Tibial nerve (tissue), 4 donors: ENCODE measurements at regions not wholly inside any gene's neighbourhood (a gene's known extent, or its start where the extent isn't known, plus 50 kb on each side); places are given as distances from the start of the nearest gene placed in this dataset.

Source experiments
- DNase-seq, 2 donors: peaks; one replicate each; pipeline ENCODE4 v3.0.0-alpha.2; 2019; ENCODE audit warnings: low spot score in 2 of 2
- H3K27ac ChIP-seq, 4 donors: fragments of 200-600 bp; sonication (generic) in 3 of 4; one replicate each; pipeline ENCODE4 v1.5.1; 2017 to 2019; ENCODE audit warnings: mild to moderate bottlenecking in 1 of 4
- H3K27me3 ChIP-seq, 2 donors: fragments of 200-600 bp; sonication (generic) in 1 of 2; one replicate each; pipeline versions ENCODE4 v1.5.1 to v1.6.0; 2017 to 2019
- H3K36me3 ChIP-seq, 3 donors: fragments of 200-600 bp; sonication (generic); one replicate each; pipeline ENCODE4 v1.5.1; 2018 to 2019
- H3K4me1 ChIP-seq, 4 donors: fragments of 200-600 bp; sonication (generic) in 3 of 4; one replicate each; pipeline ENCODE4 v1.5.1; 2017 to 2019
- H3K4me3 ChIP-seq, 4 donors: fragments of 200-600 bp; sonication (generic) in 3 of 4; one replicate each; pipeline ENCODE4 v1.5.1; 2017 to 2019; ENCODE audit warnings: mild to moderate bottlenecking in 1 of 4, moderate library complexity in 1 of 4
- H3K9me3 ChIP-seq, 4 donors: fragments of 200-600 bp; sonication (generic) in 3 of 4; one replicate each; pipeline ENCODE4 v1.5.1; 2017 to 2019
- CTCF ChIP-seq, 5 experiments: fragments of 200-600 bp in 3 of 5; fragments of 450-650 bp in 2 of 5; sonication (generic) in 3 of 5; IDR thresholded peaks; one replicate each; pipeline ENCODE4 v1.5.1; 2016 to 2019; ENCODE audit warnings: antibody characterized with exemption in 5 of 5, mild to moderate bottlenecking in 3 of 5, moderate library complexity in 2 of 5
- EP300 ChIP-seq, 2 donors: sonication (generic); formaldehyde crosslinking; IDR thresholded peaks; one replicate each; pipeline ENCODE4 v1.6.1; 2017; ENCODE audit warnings: antibody characterized with exemption in 2 of 2, mild to moderate bottlenecking in 1 of 2
- POLR2A ChIP-seq, 2 donors: fragments of 450-650 bp; IDR thresholded peaks; one replicate each; pipeline ENCODE4 v1.6.1; 2017; ENCODE audit warnings: antibody characterized with exemption in 2 of 2, mild to moderate bottlenecking in 2 of 2, moderate library complexity in 2 of 2
- WGBS, 2 donors: methylation state at CpG; one replicate each; pipeline ENCODE4 v1.1.5; 2018; 5-methylcytosine and 5-hydroxymethylcytosine counted together

- Histone ChIP-seq H3K9me3 (peaks cover 0 to 4% (median 0%) of the 10 kb centered on the region in 4 donors), H3K36me3 (no peaks in the 10 kb centered on the region), H3K4me3 (no peak overlapping the region), H3K27ac (no peak overlapping the region), H3K27me3 (no peaks in the 10 kb centered on the region), H3K4me1 (no peaks in the 10 kb centered on the region)
- 79 to 91% methylated on average over 5 of the region's 5 CpGs for WGBS, 2 donors
- no peak for TF ChIP-seq CTCF (IDR thresholded peaks at IDR 0.05)
- TF ChIP-seq EP300 (IDR thresholded peaks at IDR 0.05), result no peak
- no peak for TF ChIP-seq POLR2A (IDR thresholded peaks at IDR 0.05)
- DNase-seq, result no peak
Measured at GRCh38 chr3:1979961-1980615, 118.6 kb upstream of the CNTN4 start.

- no peaks in the 10 kb centered on the region for H3K4me1 ChIP-seq
- no peaks in the 10 kb centered on the region for H3K36me3 ChIP-seq
- H3K9me3 ChIP-seq, result no peaks in the 10 kb centered on the region
- TF ChIP-seq CTCF (IDR thresholded peaks at IDR 0.05), result peak in 1 of 5 experiments; percentile 3
- TF ChIP-seq EP300 (IDR thresholded peaks at IDR 0.05), result no peak
- 50 to 53% methylated on average over 3 of the region's 3 CpGs for WGBS, 2 donors
- no peak overlapping the region for H3K27ac ChIP-seq
- H3K4me3 ChIP-seq, result no peak overlapping the region
- DNase-seq, result no peak
- no peaks in the 10 kb centered on the region for H3K27me3 ChIP-seq
Measured at GRCh38 chr3:1987980-1988379, 110.7 kb upstream of the CNTN4 start.

GRCh38 chr3:1998739-1999138, 99.9 kb upstream of the CNTN4 start:
- Histone ChIP-seq H3K27me3 (no peaks in the 10 kb centered on the region), H3K4me1 (no peaks in the 10 kb centered on the region), H3K4me3 (no peak overlapping the region), H3K9me3 (no peaks in the 10 kb centered on the region), H3K36me3 (peaks cover 0 to 3% (median 0%) of the 10 kb centered on the region in 3 donors), H3K27ac (no peak overlapping the region)
- WGBS, 2 donors, result 95 to 98% methylated on average over 1 of the region's 1 CpG
- no peak for DNase-seq
- TF ChIP-seq POLR2A (IDR thresholded peaks at IDR 0.05), result no peak
- no peak for TF ChIP-seq EP300 (IDR thresholded peaks at IDR 0.05)
- TF ChIP-seq CTCF (IDR thresholded peaks at IDR 0.05), result no peak

GRCh38 chr3:2001306-2002108, 97.2 kb upstream of the CNTN4 start:
- H3K27me3 ChIP-seq, result no peaks in the 10 kb centered on the region
- H3K9me3 ChIP-seq, result peaks cover 0 to 2% (median 0%) of the 10 kb centered on the region in 4 donors
- TF ChIP-seq CTCF (IDR thresholded peaks at IDR 0.05), result no peak
- TF ChIP-seq EP300 (IDR thresholded peaks at IDR 0.05), result no peak
- no peak for TF ChIP-seq POLR2A (IDR thresholded peaks at IDR 0.05)
- H3K4me1 ChIP-seq, result no peaks in the 10 kb centered on the region
- 74 to 77% methylated on average over 9 of the region's 9 CpGs for WGBS, 2 donors
- no peak overlapping the region for H3K27ac ChIP-seq
- peaks cover 0 to 3% (median 0%) of the 10 kb centered on the region in 3 donors for H3K36me3 ChIP-seq
- no peak overlapping the region for H3K4me3 ChIP-seq
- no peak for DNase-seq

- DNase-seq, result no peak
- H3K4me3 ChIP-seq, result no peak overlapping the region
- no peak overlapping the region for H3K27ac ChIP-seq
- H3K4me1 ChIP-seq, result no peaks in the 10 kb centered on the region
- H3K27me3 ChIP-seq, result no peaks in the 10 kb centered on the region
- TF ChIP-seq EP300 (IDR thresholded peaks at IDR 0.05) (no peak), POLR2A (IDR thresholded peaks at IDR 0.05) (no peak), CTCF (IDR thresholded peaks at IDR 0.05) (no peak)
- H3K9me3 ChIP-seq, result no peaks in the 10 kb centered on the region
- WGBS, 2 donors, result 60 to 62% methylated on average over 3 of the region's 3 CpGs
- H3K36me3 ChIP-seq, result no peaks in the 10 kb centered on the region
Measured at GRCh38 chr3:2023959-2024358, 74.7 kb upstream of the CNTN4 start.
